IMR-90 (cell line): ENCODE measurements at regions not wholly inside any gene's neighbourhood (a gene's known extent, or its start where the extent isn't known, plus 50 kb on each side); places are given as distances from the start of the nearest gene placed in this dataset.

ENCODE experiments used
- ATAC-seq: fragments of 200-7000 bp; cut with Tn5 transposase; 2 replicates; pipeline ENCODE4 v1.9.1; 2020; ENCODE audit warnings: low read depth, mild to moderate bottlenecking, moderate library complexity
- BruUV-seq: library from RNA; stranded (reverse); fragments of 400-500 nt; replicated peaks from 2 replicates; lab custom pipeline; 2021; lab: Mats Ljungman, UMichigan
- CTCF ChIA-PET: fragments of 300-600 bp; formaldehyde crosslinking; extraction: SDS; loops from one replicate; lab custom pipeline; 2021; ENCODE audit warnings: antibody characterized with exemption; lab: Yijun Ruan, JAX
- POLR2A ChIA-PET: fragments of 300-600 bp; sonication (Branson Sonifier 250); formaldehyde crosslinking; loops from one replicate; lab custom pipeline; 2022; ENCODE audit warnings: antibody characterized with exemption; ENCODE audit not compliant: unreplicated experiment; lab: Charles Lee
- DNase-seq: peaks from one replicate; pipeline ENCODE4 v3.0.0; 2013
- H2AFZ ChIP-seq: replicated peaks from 2 replicates; pipeline ENCODE3; 2013; ENCODE audit warnings: low read length, mild to moderate bottlenecking; ENCODE audit not compliant: poor library complexity
- H2AK5ac ChIP-seq: 2 replicates; pipeline ENCODE4 v1.6.1; 2013; ENCODE audit warnings: low read depth, low read length, inconsistent platforms
- H2AK9ac ChIP-seq: replicated peaks from 2 replicates; pipeline ENCODE3; 2013; ENCODE audit warnings: mild to moderate bottlenecking, low read depth, low read length, moderate library complexity; ENCODE audit not compliant: poor library complexity
- H2BK120ac ChIP-seq: 2 replicates; pipeline ENCODE4 v1.6.1; 2013; ENCODE audit warnings: low read depth, low read length, inconsistent platforms
- H2BK15ac ChIP-seq: 3 replicates; pipeline ENCODE4 v1.6.1; 2013; ENCODE audit warnings: low read depth, low read length, inconsistent platforms
- H2BK20ac ChIP-seq: 2 replicates; pipeline ENCODE4 v1.6.1; 2013; ENCODE audit warnings: low read depth, mild to moderate bottlenecking, inconsistent platforms, low read length, moderate library complexity
- H2BK5ac ChIP-seq: 2 replicates; pipeline ENCODE4 v1.6.1; 2013; ENCODE audit warnings: mild to moderate bottlenecking, low read depth, low read length, inconsistent platforms; ENCODE audit not compliant: poor library complexity, severe bottlenecking
- H3K14ac ChIP-seq: replicated peaks from 2 replicates; pipeline ENCODE4 v1.6.1; 2013; ENCODE audit warnings: low read depth, low read length, inconsistent platforms
- H3K18ac ChIP-seq: 2 replicates; pipeline ENCODE4 v1.6.1; 2013; ENCODE audit warnings: low read depth, low read length, control low read depth
- H3K23ac ChIP-seq: 2 replicates; pipeline ENCODE4 v1.6.1; 2013; ENCODE audit warnings: low read depth, low read length, inconsistent platforms
- H3K27ac ChIP-seq: 2 replicates; pipeline ENCODE4 v1.5.1; 2013; ENCODE audit warnings: mild to moderate bottlenecking, control low read depth, low read length; ENCODE audit not compliant: insufficient read depth
- H3K27me3 ChIP-seq: 2 replicates; pipeline ENCODE4 v1.6.1; 2013; ENCODE audit warnings: low read length; ENCODE audit not compliant: control insufficient read depth, insufficient read depth
- H3K36me3 ChIP-seq: 2 replicates; pipeline ENCODE4 v1.6.1; 2013; ENCODE audit warnings: low read length, mixed read lengths; ENCODE audit not compliant: control insufficient read depth, insufficient read depth
- H3K4ac ChIP-seq: 2 replicates; pipeline ENCODE4 v1.6.1; 2013; ENCODE audit warnings: low read depth, low read length, inconsistent platforms
- H3K4me1 ChIP-seq: 2 replicates; pipeline ENCODE4 v1.6.1; 2013; ENCODE audit warnings: low read length, mixed read lengths; ENCODE audit not compliant: control insufficient read depth, insufficient read depth
- H3K4me2 ChIP-seq: 2 replicates; pipeline ENCODE4 v1.6.1; 2013; ENCODE audit warnings: low read depth, mild to moderate bottlenecking, control low read depth, low read length, moderate library complexity
- H3K4me3 ChIP-seq: 2 replicates; pipeline ENCODE4 v1.5.1; 2013; ENCODE audit warnings: low read depth, mild to moderate bottlenecking, control low read depth, low read length, moderate library complexity; ENCODE audit not compliant: insufficient read depth
- H3K56ac ChIP-seq: 2 replicates; pipeline ENCODE4 v1.6.1; 2013; ENCODE audit warnings: low read length, inconsistent platforms; ENCODE audit not compliant: insufficient read depth; ENCODE audit errors: extremely low read depth
- H3K79me1 ChIP-seq, 2 experiments: 2 replicates each; pipeline ENCODE4 v1.6.1; 2013; ENCODE audit warnings: low read length in 2 of 2, inconsistent platforms in 1 of 2, low read depth in 1 of 2
- H3K9ac ChIP-seq: 2 replicates; pipeline ENCODE4 v1.6.1; 2013; ENCODE audit warnings: low read depth, low read length, control low read depth
- H3K9me1 ChIP-seq: 2 replicates; pipeline ENCODE4 v1.6.1; 2013; ENCODE audit warnings: low read length, inconsistent platforms; ENCODE audit not compliant: insufficient read depth
- H3K9me3 ChIP-seq: 2 replicates; pipeline ENCODE4 v1.6.1; 2013; ENCODE audit warnings: low read length; ENCODE audit not compliant: control insufficient read depth, insufficient read depth
- H4K20me1 ChIP-seq: 2 replicates; pipeline ENCODE4 v1.6.1; 2013; ENCODE audit warnings: low read length, inconsistent platforms; ENCODE audit not compliant: insufficient read depth
- H4K5ac ChIP-seq: 2 replicates; pipeline ENCODE4 v1.6.1; 2013; ENCODE audit warnings: mild to moderate bottlenecking, low read depth, low read length, control low read depth
- H4K8ac ChIP-seq, 2 experiments: 2 replicates each; pipeline ENCODE4 v1.6.1; 2013; ENCODE audit warnings: low read depth in 2 of 2, low read length in 2 of 2, control low read depth in 1 of 2, inconsistent platforms in 1 of 2
- H4K91ac ChIP-seq: 2 replicates; pipeline ENCODE4 v1.6.1; 2013; ENCODE audit warnings: low read depth, low read length, inconsistent platforms; ENCODE audit not compliant: insufficient read depth
- MAZ ChIP-seq: IDR thresholded peaks from 2 replicates; pipeline ENCODE4 v1.6.1; 2012; ENCODE audit warnings: low read depth, mild to moderate bottlenecking, low read length, improper control_type of control experiment, moderate library complexity, borderline replicate concordance
- POLR2A ChIP-seq: IDR thresholded peaks from 2 replicates; pipeline ENCODE4 v1.6.1; 2012; ENCODE audit warnings: mild to moderate bottlenecking, low read depth, low read length
- WGBS, 2 experiments: methylation state at CpG; one replicate each; pipeline versions ENCODE4 v1.1.5 to v1.1.7; 2013; ENCODE audit warnings: missing lambda C conversion rate in 2 of 2; ENCODE audit not compliant: insufficient read length in 1 of 2; ENCODE audit errors: extremely low coverage in 2 of 2; 5-methylcytosine and 5-hydroxymethylcytosine counted together
- dilution Hi-C: fragments of 300-500 bp; cut with HindIII; formaldehyde crosslinking; loops from one replicate; pipeline ENCODE4 v1.14.3; 2018; ENCODE audit warnings: low sequenced_read_pairs; ENCODE audit not compliant: unreplicated experiment
- in situ Hi-C: fragments of 300-500 bp; cut with MboI; formaldehyde crosslinking; loops from 3 replicates; pipeline ENCODE4 v1.14.3; 2019; ENCODE audit warnings: low sequenced_read_pairs, inconsistent platforms, mixed read lengths
- intact Hi-C: fragments of 100-400 bp; cut with micrococcal nuclease; formaldehyde crosslinking; loops from 2 replicates; pipeline ENCODE4 v1.10.0; 2022

DNA sequence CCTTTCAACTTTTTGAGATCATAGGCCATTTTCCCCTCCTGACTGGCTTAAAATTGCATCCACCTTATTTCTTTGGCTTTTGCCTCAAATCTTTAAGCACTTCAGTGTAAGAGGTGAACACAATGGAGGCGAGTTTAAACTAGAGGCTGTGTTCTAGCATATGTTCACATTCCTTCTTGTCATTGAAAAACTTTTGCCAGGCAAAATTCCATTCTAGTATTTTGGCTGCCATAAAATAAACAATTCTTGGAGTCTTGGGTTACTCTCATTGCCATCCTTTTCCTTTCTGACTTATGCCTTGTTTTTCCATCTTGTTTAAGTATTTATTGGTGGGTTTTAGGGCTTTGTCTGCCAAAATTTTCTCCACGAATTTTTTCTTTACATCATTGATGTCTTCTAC is 137.3 kb upstream of the ANXA10 start:
- no peak for TF ChIP-seq POLR2A
- no peak for TF ChIP-seq MAZ
- no peak overlapping the region for H3K4me3 ChIP-seq
- no peak overlapping the region for H3K14ac ChIP-seq
- H3K18ac ChIP-seq, result no peak overlapping the region
- no peaks in the 10 kb centered on the region for H3K9me3 ChIP-seq
- no peaks in the 10 kb centered on the region for H3K4me1 ChIP-seq
- H3K56ac ChIP-seq, result no peak overlapping the region
- no peaks in the 10 kb centered on the region for H3K36me3 ChIP-seq
- WGBS, 2 experiments, result no CpG with 5 or more reads among the region's 2 CpGs
- H2BK15ac ChIP-seq, result no peak overlapping the region
- H3K9ac ChIP-seq, result no peak overlapping the region
- no peak for ATAC-seq
- BruUV-seq, result no TSS peak
- H3K79me1 ChIP-seq, result no peaks in the 10 kb centered on the region
- no peak overlapping the region for H2AFZ ChIP-seq
- no peak overlapping the region for H2AK5ac ChIP-seq
- H2BK5ac ChIP-seq, result no peak overlapping the region
- H4K5ac ChIP-seq, result no peak overlapping the region
- H3K27me3 ChIP-seq, result no peaks in the 10 kb centered on the region
- dilution Hi-C loops, result no loop called here
- H3K23ac ChIP-seq, result no peak overlapping the region
- no peak overlapping the region for H4K8ac ChIP-seq
- H4K91ac ChIP-seq, result no peak overlapping the region
- H4K20me1 ChIP-seq, result no peaks in the 10 kb centered on the region
- no peak overlapping the region for H2BK20ac ChIP-seq
- in situ Hi-C loops, result no loop called here
- no peak overlapping the region for H3K27ac ChIP-seq
- no peak overlapping the region for H3K4me2 ChIP-seq
- no peaks in the 10 kb centered on the region for H3K9me1 ChIP-seq
- no peak overlapping the region for H2AK9ac ChIP-seq
- no peak overlapping the region for H2BK120ac ChIP-seq
- intact Hi-C loops, result no loop called here
- ChIA-PET POLR2A (no interaction called here), CTCF (no interaction called here)
- no peak overlapping the region for H3K4ac ChIP-seq
- no peak for DNase-seq
